ENCODE measurements at regions not wholly inside any gene's neighbourhood (a gene's known extent, or its start where the extent isn't known, plus 50 kb on each side); places are given as distances from the start of the nearest gene placed in this dataset.
A peak's percentile ranks its signal among the peaks of the same experiment; 100 is the strongest.

GRCh38 chrX:46268412-46268811 lies 276.8 kb downstream of the ZNF674 start:
- intact Hi-C loops (cut with micrococcal nuclease) = no loop called here
- POLR2A ChIA-PET (ENCODE audit: unreplicated experiment) = no interaction called here

More at GRCh38 chrX:46268412-46268811, 276.8 kb downstream of the ZNF674 start:
- Histone ChIP-seq H3K27ac (ENCODE audit: insufficient read depth, low read length) (no peak overlapping the region), H2BK15ac (ENCODE audit: low read depth, low read length) (no peak overlapping the region), H2BK120ac (ENCODE audit: low read depth, low read length) (no peak overlapping the region), H3K9me1 (ENCODE audit: insufficient read depth, low read length) (no peaks in the 10 kb centered on the region), H2BK5ac (ENCODE audit: low read depth, low read length, poor library complexity, severe bottlenecking) (no peak overlapping the region), H4K8ac (ENCODE audit: low read depth in 2 of 2, low read length in 2 of 2) (no peak overlapping the region), H2BK20ac (ENCODE audit: low read depth, low read length) (no peak overlapping the region), H3K4me1 (ENCODE audit: control insufficient read depth, insufficient read depth, low read length) (no peaks in the 10 kb centered on the region), H3K9me3 (ENCODE audit: control insufficient read depth, insufficient read depth, low read length) (0 out of 2 replicates have a peak, but pooled peaks cover 1% of the 10 kb centered on the region), H3K36me3 (ENCODE audit: control insufficient read depth, insufficient read depth, low read length) (no peaks in the 10 kb centered on the region), H2AFZ (replicated peaks; ENCODE audit: low read length, poor library complexity) (no peak overlapping the region), H4K5ac (ENCODE audit: low read depth, low read length) (no peak overlapping the region), H3K23ac (ENCODE audit: low read depth, low read length) (no peak overlapping the region), H3K56ac (ENCODE audit: extremely low read depth, insufficient read depth, low read length) (no peak overlapping the region), H4K20me1 (ENCODE audit: insufficient read depth, low read length) (no peaks in the 10 kb centered on the region), H3K4me3 (ENCODE audit: insufficient read depth, low read depth, low read length) (no peak overlapping the region), H3K27me3 (ENCODE audit: control insufficient read depth, insufficient read depth, low read length) (peaks cover 2% of the 10 kb centered on the region), H3K14ac (replicated peaks; ENCODE audit: low read depth, low read length) (no peak overlapping the region), H3K4ac (ENCODE audit: low read depth, low read length) (no peak overlapping the region), H3K18ac (ENCODE audit: low read depth, low read length) (no peak overlapping the region), H4K91ac (ENCODE audit: insufficient read depth, low read depth, low read length) (no peak overlapping the region), H3K9ac (ENCODE audit: low read depth, low read length) (no peak overlapping the region), H2AK9ac (replicated peaks; ENCODE audit: low read depth, low read length, poor library complexity) (no peak overlapping the region), H2AK5ac (ENCODE audit: low read depth, low read length) (no peak overlapping the region), H3K79me1 (ENCODE audit: low read depth in 1 of 2, low read length in 2 of 2) (no peaks in the 10 kb centered on the region), H3K4me2 (ENCODE audit: low read depth, low read length) (no peak overlapping the region)
- TF ChIP-seq RCOR1 (IDR thresholded peaks at IDR 0.05; ENCODE audit: insufficient replicate concordance, low read length) = no peak
- TF ChIP-seq NFE2L2 (IDR thresholded peaks at IDR 0.05; ENCODE audit: low read depth, low read length) = peak; percentile 83
- no peak for TF ChIP-seq MAFK (IDR thresholded peaks at IDR 0.05; ENCODE audit: low read depth, low read length)
- no peak for TF ChIP-seq RFX5 (IDR thresholded peaks at IDR 0.05; ENCODE audit: low read depth, low read length)
- TF ChIP-seq POLR2A (IDR thresholded peaks at IDR 0.05; ENCODE audit: low read depth, low read length) = no peak
- CTCF ChIA-PET = no interaction called here
- in situ Hi-C loops (cut with MboI; ENCODE audit: low sequenced_read_pairs) (no loop called here), dilution Hi-C loops (cut with HindIII; ENCODE audit: low sequenced_read_pairs, unreplicated experiment) (no loop called here)
- WGBS, 2 experiments (ENCODE audit: extremely low coverage in 2 of 2, insufficient read length in 1 of 2) = no CpG with 5 or more reads among the region's 1 CpG
- DNase-seq (no peak), ATAC-seq (ENCODE audit: low read depth) (no peak)
- BruUV-seq (replicated peaks) = no TSS peak

Data from IMR-90 (cell line).